Mesendoderm (in vitro differentiated cells): ENCODE measurements at regions not wholly inside any gene's neighbourhood (a gene's known extent, or its start where the extent isn't known, plus 50 kb on each side); places are given as distances from the start of the nearest gene placed in this dataset.

Experiments
- DNase-seq: peaks from one replicate; pipeline ENCODE4 v3.0.0; 2013
- H2AK5ac ChIP-seq: 2 replicates; pipeline ENCODE4 v1.6.1; 2013; ENCODE audit warnings: low read length, inconsistent platforms
- H2BK120ac ChIP-seq: 2 replicates; pipeline ENCODE4 v1.6.1; 2013; ENCODE audit warnings: low read depth, mild to moderate bottlenecking, low read length, moderate library complexity, mixed read lengths
- H2BK15ac ChIP-seq: replicated peaks from 2 replicates; pipeline ENCODE4 v1.6.1; 2013; ENCODE audit warnings: low read depth, mild to moderate bottlenecking, moderate library complexity
- H2BK5ac ChIP-seq: 2 replicates; pipeline ENCODE4 v1.6.1; 2013; ENCODE audit warnings: low read length, inconsistent platforms
- H3K18ac ChIP-seq: 2 replicates; pipeline ENCODE4 v1.6.1; 2013; ENCODE audit warnings: mild to moderate bottlenecking, low read length, mixed read lengths
- H3K23ac ChIP-seq: one replicate; pipeline ENCODE4 v1.6.1; 2013; ENCODE audit warnings: low read length
- H3K27ac ChIP-seq: 2 replicates; pipeline ENCODE4 v1.5.1; 2013; ENCODE audit warnings: low read depth, mild to moderate bottlenecking, inconsistent platforms, low read length, moderate library complexity
- H3K27me3 ChIP-seq: 2 replicates; pipeline ENCODE4 v1.6.1; 2013; ENCODE audit warnings: low read length, control low read depth, mild to moderate bottlenecking, inconsistent platforms; ENCODE audit not compliant: insufficient read depth, poor library complexity
- H3K36me3 ChIP-seq: 2 replicates; pipeline ENCODE4 v1.6.1; 2013; ENCODE audit warnings: low read length, inconsistent platforms; ENCODE audit not compliant: control insufficient read depth, insufficient read depth
- H3K4ac ChIP-seq: one replicate; pipeline ENCODE4 v1.6.1; 2013; ENCODE audit warnings: low read depth, mild to moderate bottlenecking, low read length, moderate library complexity
- H3K4me1 ChIP-seq: 2 replicates; pipeline ENCODE4 v1.6.1; 2013; ENCODE audit warnings: low read depth, low read length, inconsistent platforms; ENCODE audit not compliant: control insufficient read depth
- H3K4me2 ChIP-seq: 2 replicates; pipeline ENCODE4 v1.6.1; 2013; ENCODE audit warnings: low read length
- H3K4me3 ChIP-seq: 2 replicates; pipeline ENCODE4 v1.5.1; 2013; ENCODE audit warnings: mild to moderate bottlenecking, low read length
- H3K56ac ChIP-seq: one replicate; pipeline ENCODE4 v1.6.1; 2013; ENCODE audit warnings: low read length
- H3K79me1 ChIP-seq: 2 replicates; pipeline ENCODE4 v1.6.1; 2013; ENCODE audit warnings: low read length, inconsistent platforms
- H3K79me2 ChIP-seq: 2 replicates; pipeline ENCODE4 v1.6.1; 2013; ENCODE audit warnings: mild to moderate bottlenecking, low read length; ENCODE audit not compliant: control insufficient read depth, insufficient read depth
- H3K9ac ChIP-seq: 2 replicates; pipeline ENCODE4 v1.6.1; 2013; ENCODE audit warnings: low read length, inconsistent platforms
- H4K5ac ChIP-seq: one replicate; pipeline ENCODE4 v1.6.1; 2013; ENCODE audit warnings: low read length
- H4K8ac ChIP-seq: one replicate; pipeline ENCODE4 v1.6.1; 2013; ENCODE audit warnings: low read depth, mild to moderate bottlenecking, control low read depth, low read length, moderate library complexity
- WGBS: extraction: QIAGEN DNeasy Blood & Tissue Kit; methylation state at CpG from one replicate; pipeline ENCODE4 v1.1.7; 2013; ENCODE audit warnings: low lambda C conversion rate, missing lambda C conversion rate; ENCODE audit not compliant: insufficient coverage; ENCODE audit errors: extremely low coverage; 5-methylcytosine and 5-hydroxymethylcytosine counted together

GRCh38 chr4:124203613-124204238 is 508.8 kb downstream of the ANKRD50 start:
- Histone ChIP-seq H3K9ac (no peak overlapping the region), H3K36me3 (no peaks in the 10 kb centered on the region), H3K56ac (no peak overlapping the region), H3K4me3 (no peak overlapping the region), H2BK15ac (no peak overlapping the region), H3K27ac (no peak overlapping the region), H3K27me3 (no peaks in the 10 kb centered on the region), H2AK5ac (no peak overlapping the region), H4K5ac (no peak overlapping the region), H2BK120ac (no peak overlapping the region), H3K18ac (no peak overlapping the region), H3K4me2 (no peak overlapping the region), H3K4me1 (no peaks in the 10 kb centered on the region), H4K8ac (no peak overlapping the region), H3K79me2 (no peaks in the 10 kb centered on the region), H3K4ac (no peak overlapping the region), H3K79me1 (no peaks in the 10 kb centered on the region), H2BK5ac (no peak overlapping the region), H3K23ac (no peak overlapping the region)
- no CpG with 5 or more reads among the region's 3 CpGs for WGBS
- DNase-seq: peak; percentile 23

- Histone ChIP-seq H3K27ac (no peak overlapping the region), H4K5ac (no peak overlapping the region), H3K4me1 (no peaks in the 10 kb centered on the region), H3K36me3 (no peaks in the 10 kb centered on the region), H2BK5ac (no peak overlapping the region), H3K4me3 (no peak overlapping the region), H3K18ac (peak overlapping the region; percentile 28), H3K79me1 (no peaks in the 10 kb centered on the region), H2BK120ac (no peak overlapping the region), H3K4ac (no peak overlapping the region), H2BK15ac (peak overlapping the region; percentile 36), H3K23ac (no peak overlapping the region), H3K9ac (no peak overlapping the region), H3K56ac (no peak overlapping the region), H3K79me2 (no peaks in the 10 kb centered on the region), H2AK5ac (no peak overlapping the region), H3K4me2 (no peak overlapping the region), H4K8ac (no peak overlapping the region), H3K27me3 (no peaks in the 10 kb centered on the region)
- 100% methylated on average over 2 of the region's 9 CpGs for WGBS
- DNase-seq: peak; percentile 41
Observed at GRCh38 chr4:124206779-124207605, 505.5 kb downstream of the ANKRD50 start.

GRCh38 chr4:124209211-124209610 is 503.3 kb downstream of the ANKRD50 start:
- Histone ChIP-seq H3K79me2 (no peaks in the 10 kb centered on the region), H3K18ac (peak overlapping the region; percentile 94), H2BK120ac (peak overlapping the region; percentile 67), H3K4me2 (no peak overlapping the region), H3K4me1 (peaks cover 3% of the 10 kb centered on the region), H2BK5ac (no peak overlapping the region), H3K4ac (peak overlapping the region; percentile 55), H2BK15ac (peak overlapping the region; percentile 88), H4K5ac (no peak overlapping the region), H3K9ac (no peak overlapping the region), H3K36me3 (no peaks in the 10 kb centered on the region), H4K8ac (no peak overlapping the region), H3K4me3 (no peak overlapping the region), H3K56ac (peak overlapping the region; percentile 25), H2AK5ac (no peak overlapping the region), H3K79me1 (no peaks in the 10 kb centered on the region), H3K23ac (no peak overlapping the region), H3K27ac (no peak overlapping the region), H3K27me3 (no peaks in the 10 kb centered on the region)
- DNase-seq: no peak
- WGBS: no CpG with 5 or more reads among the region's 3 CpGs

GRCh38 chr4:124209626-124210025 is 502.9 kb downstream of the ANKRD50 start:
- WGBS: no CpG with 5 or more reads among the region's 2 CpGs
- H3K4me1 ChIP-seq: peaks cover 3% of the 10 kb centered on the region
- no peaks in the 10 kb centered on the region for H3K36me3 ChIP-seq
- H3K56ac ChIP-seq: peak overlapping the region; percentile 25
- peak overlapping the region; percentile 91 for H3K4ac ChIP-seq
- peak overlapping the region; percentile 37 for H2BK5ac ChIP-seq
- no peak overlapping the region for H3K9ac ChIP-seq
- H3K27ac ChIP-seq: no peak overlapping the region
- H2BK15ac ChIP-seq: peak overlapping the region; percentile 88
- DNase-seq: no peak
- no peaks in the 10 kb centered on the region for H3K79me1 ChIP-seq
- H3K4me3 ChIP-seq: no peak overlapping the region
- no peaks in the 10 kb centered on the region for H3K79me2 ChIP-seq
- H3K23ac ChIP-seq: no peak overlapping the region
- peak overlapping the region; percentile 94 for H3K18ac ChIP-seq
- H2AK5ac ChIP-seq: peak overlapping the region; percentile 8
- H3K4me2 ChIP-seq: no peak overlapping the region
- H4K8ac ChIP-seq: no peak overlapping the region
- no peak overlapping the region for H4K5ac ChIP-seq
- no peaks in the 10 kb centered on the region for H3K27me3 ChIP-seq
- H2BK120ac ChIP-seq: peak overlapping the region; percentile 67

- H4K5ac ChIP-seq: peak overlapping the region; percentile 88
- H2BK15ac ChIP-seq: peak overlapping the region; percentile 36
- H2BK5ac ChIP-seq: peak overlapping the region; percentile 43
- H3K36me3 ChIP-seq: no peaks in the 10 kb centered on the region
- H3K4ac ChIP-seq: no peak overlapping the region
- peak overlapping the region; percentile 12 for H2BK120ac ChIP-seq
- no peak overlapping the region for H3K4me3 ChIP-seq
- no peak for DNase-seq
- H3K79me1 ChIP-seq: no peaks in the 10 kb centered on the region
- peak overlapping the region; percentile 56 for H4K8ac ChIP-seq
- no peak overlapping the region for H3K27ac ChIP-seq
- H3K23ac ChIP-seq: no peak overlapping the region
- no peak overlapping the region for H3K9ac ChIP-seq
- H3K4me2 ChIP-seq: no peak overlapping the region
- 100% methylated on average over 2 of the region's 2 CpGs for WGBS
- H2AK5ac ChIP-seq: no peak overlapping the region
- H3K56ac ChIP-seq: no peak overlapping the region
- H3K18ac ChIP-seq: no peak overlapping the region
- H3K79me2 ChIP-seq: no peaks in the 10 kb centered on the region
- peaks cover 3% of the 10 kb centered on the region for H3K4me1 ChIP-seq
- no peaks in the 10 kb centered on the region for H3K27me3 ChIP-seq
Observed at GRCh38 chr4:124210746-124211145, 501.8 kb downstream of the ANKRD50 start.
